ENCODE measurements at regions not wholly inside any gene's neighbourhood (a gene's known extent, or its start where the extent isn't known, plus 50 kb on each side); places are given as distances from the start of the nearest gene placed in this dataset.

DNA sequence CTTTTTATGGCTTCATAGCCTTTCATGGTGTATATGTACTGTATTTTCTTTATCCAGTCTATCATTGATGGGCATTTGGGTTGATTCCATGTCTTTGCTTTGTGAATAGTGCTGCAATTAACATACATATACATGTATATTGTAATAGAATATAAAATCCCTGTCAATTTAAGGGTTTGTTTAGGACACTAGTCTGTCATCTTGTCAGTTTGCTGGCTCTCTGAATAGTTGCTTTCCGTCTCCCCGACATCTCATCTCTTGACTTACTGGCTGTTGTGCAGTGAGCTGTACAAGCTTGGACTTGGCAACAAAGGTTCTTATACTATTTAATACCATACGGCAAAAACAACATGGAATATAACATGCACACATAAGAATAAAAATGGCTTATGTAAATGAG, 1487.5 kb downstream of the LRRC4C start:
- TF ChIP-seq, protein P1, sequence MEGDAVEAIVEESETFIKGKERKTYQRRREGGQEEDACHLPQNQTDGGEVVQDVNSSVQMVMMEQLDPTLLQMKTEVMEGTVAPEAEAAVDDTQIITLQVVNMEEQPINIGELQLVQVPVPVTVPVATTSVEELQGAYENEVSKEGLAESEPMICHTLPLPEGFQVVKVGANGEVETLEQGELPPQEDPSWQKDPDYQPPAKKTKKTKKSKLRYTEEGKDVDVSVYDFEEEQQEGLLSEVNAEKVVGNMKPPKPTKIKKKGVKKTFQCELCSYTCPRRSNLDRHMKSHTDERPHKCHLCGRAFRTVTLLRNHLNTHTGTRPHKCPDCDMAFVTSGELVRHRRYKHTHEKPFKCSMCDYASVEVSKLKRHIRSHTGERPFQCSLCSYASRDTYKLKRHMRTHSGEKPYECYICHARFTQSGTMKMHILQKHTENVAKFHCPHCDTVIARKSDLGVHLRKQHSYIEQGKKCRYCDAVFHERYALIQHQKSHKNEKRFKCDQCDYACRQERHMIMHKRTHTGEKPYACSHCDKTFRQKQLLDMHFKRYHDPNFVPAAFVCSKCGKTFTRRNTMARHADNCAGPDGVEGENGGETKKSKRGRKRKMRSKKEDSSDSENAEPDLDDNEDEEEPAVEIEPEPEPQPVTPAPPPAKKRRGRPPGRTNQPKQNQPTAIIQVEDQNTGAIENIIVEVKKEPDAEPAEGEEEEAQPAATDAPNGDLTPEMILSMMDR (IDR thresholded peaks at IDR 0.05), result no peak
- no peak for TF ChIP-seq EP300 (IDR thresholded peaks at IDR 0.05)

All from upper lobe of left lung (tissue), 4 donors.